Fibroblast of lung (primary cell): ENCODE measurements at regions not wholly inside any gene's neighbourhood (a gene's known extent, or its start where the extent isn't known, plus 50 kb on each side); places are given as distances from the start of the nearest gene placed in this dataset.

Experiments
- CTCF ChIP-seq, 2 donors: IDR thresholded peaks in 1 of 2; conservative IDR thresholded peaks in 1 of 2; 1 replicate in 1 of 2; 2 replicates in 1 of 2; pipeline ENCODE4 v1.5.1; 2011 to 2012; ENCODE audit warnings: low read length in 2 of 2, control low read depth in 1 of 2, inconsistent platforms in 1 of 2, low read depth in 1 of 2, mild to moderate bottlenecking in 1 of 2
- EZH2 ChIP-seq: IDR thresholded peaks from 2 replicates; pipeline ENCODE4 v1.5.1; 2012; ENCODE audit warnings: low read length, control low read depth, mild to moderate bottlenecking; ENCODE audit errors: missing control alignments

GRCh38 chr6:163992701-163993100 lies 578.2 kb downstream of the QKI start:
- TF ChIP-seq CTCF (conservative IDR thresholded peaks at IDR 0.05 in 1 of 2, IDR thresholded peaks at IDR 0.05 in 1 of 2; ENCODE audit: low read depth in 1 of 2, low read length in 2 of 2) (no peak), EZH2 (no peak)
